ENCODE measurements at regions not wholly inside any gene's neighbourhood (a gene's known extent, or its start where the extent isn't known, plus 50 kb on each side); places are given as distances from the start of the nearest gene placed in this dataset.

DNA sequence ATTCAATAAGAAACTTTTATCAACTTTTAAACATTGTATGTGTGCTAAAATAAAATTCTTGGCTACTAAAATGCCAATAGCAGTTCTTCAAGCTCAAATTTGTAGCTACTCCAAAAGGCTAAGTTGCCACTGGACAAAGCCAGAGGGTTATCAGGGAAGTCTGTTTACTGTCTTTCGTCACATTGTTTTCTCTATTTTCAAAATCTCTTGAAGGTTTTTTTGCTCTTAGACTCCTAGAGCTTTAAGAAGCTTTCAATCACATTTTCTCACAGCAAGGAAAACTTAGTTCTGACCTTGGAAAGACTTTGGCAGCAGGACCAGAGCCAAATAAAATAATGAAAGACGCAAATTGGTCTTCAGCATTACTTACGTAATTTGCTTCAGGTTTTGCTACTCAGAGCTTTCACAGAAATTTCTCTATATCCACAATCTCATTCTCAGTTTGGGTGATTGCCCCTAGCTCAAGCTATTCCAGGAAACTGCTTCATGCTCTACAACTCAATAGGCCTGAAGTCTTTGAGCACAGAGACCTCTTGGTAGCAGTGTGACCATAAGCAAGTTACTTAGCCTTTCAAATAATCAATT is 257.7 kb downstream of the GABRG2 start:
- DNase-seq, result no peak

DNA sequence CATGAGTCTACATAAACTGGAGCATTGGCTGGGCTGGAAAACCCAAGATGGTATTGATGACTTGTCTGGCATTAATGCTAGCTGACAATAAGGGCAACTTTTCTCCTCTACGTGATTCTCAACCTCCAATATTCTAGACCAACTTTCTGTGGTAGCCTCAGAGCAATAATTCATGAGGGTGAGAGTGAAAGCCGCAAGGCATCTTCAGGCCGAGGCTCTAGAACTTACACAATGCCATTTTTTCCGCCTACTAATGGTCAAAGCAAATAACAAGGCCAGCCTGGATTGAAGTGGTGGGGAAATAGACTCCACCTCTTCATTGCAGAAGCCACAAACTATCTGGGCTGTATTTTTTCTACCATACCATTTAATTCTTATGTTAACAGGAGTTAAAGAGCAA is 267.4 kb downstream of the GABRG2 start:
- DNase-seq, result no peak

DNA sequence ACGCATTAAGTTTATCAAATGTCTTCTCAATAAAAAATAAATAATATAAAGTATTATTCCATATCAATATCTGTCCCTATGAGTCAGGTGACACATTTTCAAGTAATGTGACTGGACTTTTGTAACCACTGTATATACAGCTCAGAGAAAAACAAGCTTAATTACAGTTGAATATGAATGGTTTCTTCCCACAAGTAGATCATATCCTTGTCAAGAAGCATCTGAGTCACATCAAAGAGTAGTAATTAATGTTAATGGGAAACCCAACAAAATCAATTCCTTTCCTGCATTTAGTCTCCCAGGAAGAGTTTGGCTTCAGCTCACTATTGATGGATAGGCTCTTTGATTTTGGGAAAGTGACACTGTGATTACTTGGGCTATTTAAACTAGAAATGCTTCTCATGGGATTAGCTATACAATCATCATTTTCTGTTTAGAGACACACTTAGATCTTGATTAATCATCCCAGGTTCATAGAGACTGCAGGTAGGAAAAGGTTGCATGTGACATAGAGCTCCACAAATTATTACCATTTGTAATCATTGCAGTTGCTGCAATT is 292.9 kb downstream of the GABRG2 start:
- DNase-seq, result no peak

DNA sequence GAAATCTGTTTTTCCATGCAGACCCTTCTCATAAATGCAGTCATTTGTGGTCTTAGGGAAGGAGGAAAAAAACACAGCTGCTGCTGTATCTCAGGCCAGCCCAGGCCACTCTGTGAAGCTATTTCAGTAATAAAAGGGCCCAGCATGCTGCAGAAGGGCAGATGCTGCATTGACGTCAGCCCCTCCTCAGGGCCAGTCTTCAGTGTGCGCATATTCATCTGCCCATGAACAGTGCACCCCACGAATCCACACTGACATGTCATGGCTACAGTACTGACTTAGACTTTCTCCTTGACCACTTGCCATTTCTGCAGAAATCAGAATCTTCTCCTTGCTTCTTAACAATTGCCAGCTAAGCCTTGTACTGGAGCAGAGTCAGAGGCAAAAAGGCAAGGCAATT is 304.7 kb downstream of the GABRG2 start:
- no peak for DNase-seq

DNA sequence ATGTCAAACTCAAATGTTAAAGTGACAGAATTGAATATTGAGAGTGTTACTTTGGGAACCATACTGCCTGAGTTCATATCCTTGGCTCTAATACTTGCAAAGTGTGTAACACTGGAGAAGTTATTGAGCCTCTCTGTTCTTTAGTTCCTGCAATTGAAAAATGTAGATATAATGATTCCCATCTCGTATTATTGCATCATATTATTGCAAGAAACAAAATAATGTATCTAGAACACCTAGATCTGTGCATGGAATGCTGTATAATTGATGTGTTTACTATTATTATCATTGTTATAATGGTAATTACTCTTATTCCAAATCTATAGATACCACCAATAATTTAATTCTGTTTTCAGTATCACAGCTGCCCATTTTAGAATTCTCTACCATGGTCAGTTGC is 310.3 kb downstream of the GABRG2 start:
- DNase-seq, result no peak

DNA sequence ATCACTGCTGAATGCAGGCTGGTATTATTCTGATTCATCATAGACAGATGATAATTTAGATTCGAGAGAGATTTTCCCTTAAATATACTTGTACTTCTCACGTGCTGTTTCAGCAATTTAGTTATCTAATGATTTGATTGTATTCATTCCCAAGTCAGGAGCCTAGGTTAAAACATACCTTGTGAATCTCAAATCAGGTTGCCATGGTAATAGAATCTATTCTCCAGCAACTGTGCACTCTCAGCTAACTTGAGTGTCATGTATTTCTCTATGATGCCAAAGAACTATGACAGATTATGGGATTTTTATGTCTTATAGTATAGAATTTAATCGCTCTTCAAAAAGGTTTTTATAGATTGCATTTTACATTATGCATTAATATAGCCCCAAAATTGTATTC is 315.3 kb downstream of the GABRG2 start:
- DNase-seq, result no peak

DNA sequence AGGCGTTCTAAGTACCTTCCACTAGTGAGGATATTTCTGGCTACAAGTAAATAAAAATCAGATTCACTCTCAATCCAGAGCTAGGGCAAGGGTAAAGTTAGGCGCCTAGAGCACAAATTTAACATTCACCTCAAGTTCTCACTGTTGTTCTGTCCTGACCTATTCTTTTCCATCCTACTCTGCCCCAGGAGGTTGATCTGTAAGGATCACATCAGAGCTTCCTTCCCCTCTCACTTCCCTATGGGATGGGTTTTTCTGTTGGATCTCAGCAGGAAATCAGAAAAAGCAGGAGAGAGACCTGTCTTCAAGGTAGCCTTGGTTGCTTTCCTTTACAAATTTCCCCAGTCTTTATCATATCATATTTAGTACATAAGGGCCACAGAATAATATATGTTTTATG is 316.7 kb downstream of the GABRG2 start:
- no peak for DNase-seq

DNA sequence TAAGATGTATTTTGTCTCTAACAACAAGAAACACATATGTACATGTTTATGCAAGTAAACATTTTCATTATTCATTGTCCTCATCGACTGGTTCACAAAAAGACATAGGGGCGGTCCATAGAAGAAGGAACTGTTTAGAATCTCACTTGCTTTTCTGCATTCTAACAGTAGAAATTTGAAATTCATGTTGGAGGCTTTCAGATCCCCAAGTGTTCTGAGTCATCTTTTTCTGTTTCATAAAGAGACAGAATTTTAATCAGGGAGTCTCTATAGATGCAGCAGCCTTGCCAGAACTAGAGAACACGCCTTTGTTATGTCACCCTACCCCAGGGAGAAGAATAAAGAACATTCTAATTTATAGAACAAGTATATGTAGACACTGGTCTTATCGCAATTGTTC is 324.3 kb downstream of the GABRG2 start:
- DNase-seq, result no peak

DNA sequence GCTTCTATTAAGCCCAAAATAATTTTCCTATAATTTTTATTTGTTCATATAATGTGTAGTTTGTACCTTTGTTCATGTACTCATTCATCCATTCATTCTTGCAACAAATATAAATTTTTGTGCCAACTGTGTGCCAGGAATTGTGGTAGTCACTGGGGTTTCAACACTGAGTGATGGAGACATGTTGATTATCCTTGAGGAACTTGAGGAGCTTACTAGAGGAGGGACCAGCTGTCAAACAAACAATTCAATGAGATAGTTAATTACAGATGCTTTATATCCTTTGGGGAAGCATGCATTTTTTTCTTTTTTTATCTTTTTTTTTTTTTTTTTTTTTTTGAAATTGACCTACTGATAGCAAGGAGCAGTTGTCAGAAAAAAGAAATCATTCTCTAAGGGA is 324.8 kb downstream of the GABRG2 start:
- DNase-seq, result no peak

DNA sequence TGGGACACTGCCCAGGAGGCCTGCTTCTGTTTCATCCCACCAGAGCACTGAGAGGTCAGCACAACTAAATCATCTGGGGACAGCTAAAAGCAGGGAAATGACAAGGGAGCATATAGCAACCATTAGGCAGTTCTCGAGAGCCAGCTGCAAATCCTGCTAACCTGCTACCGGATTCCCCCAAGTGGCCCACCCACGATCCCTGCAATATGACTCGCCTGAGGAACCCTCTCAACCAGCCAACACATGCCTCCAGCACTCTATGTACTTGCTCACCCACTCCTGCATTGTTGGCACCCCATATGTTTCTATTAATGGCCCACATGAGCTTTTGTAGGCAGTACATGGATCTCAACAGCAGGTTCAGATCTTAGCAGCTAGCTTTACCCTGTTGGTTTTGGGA is 326.0 kb downstream of the GABRG2 start:
- no peak for DNase-seq

DNA sequence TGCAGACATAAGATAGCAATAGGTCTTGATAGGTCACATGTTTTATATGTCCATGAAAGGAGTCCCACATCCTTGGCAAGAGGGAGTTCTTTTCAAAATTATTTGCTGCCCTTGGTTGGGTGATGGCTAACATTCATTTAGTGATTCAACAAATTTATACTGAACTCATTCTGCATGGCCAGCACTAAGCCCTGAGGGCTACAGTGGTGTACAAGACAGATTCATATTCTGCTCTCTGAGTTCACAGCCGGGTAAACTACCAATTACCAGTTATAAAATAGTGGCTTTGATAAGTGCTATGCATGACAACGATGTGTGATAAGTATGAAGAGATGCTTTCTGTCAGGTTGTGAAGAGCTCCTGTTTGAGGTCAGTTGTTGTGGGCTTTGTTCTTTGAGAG is 340.0 kb downstream of the GABRG2 start:
- DNase-seq, result no peak

DNA sequence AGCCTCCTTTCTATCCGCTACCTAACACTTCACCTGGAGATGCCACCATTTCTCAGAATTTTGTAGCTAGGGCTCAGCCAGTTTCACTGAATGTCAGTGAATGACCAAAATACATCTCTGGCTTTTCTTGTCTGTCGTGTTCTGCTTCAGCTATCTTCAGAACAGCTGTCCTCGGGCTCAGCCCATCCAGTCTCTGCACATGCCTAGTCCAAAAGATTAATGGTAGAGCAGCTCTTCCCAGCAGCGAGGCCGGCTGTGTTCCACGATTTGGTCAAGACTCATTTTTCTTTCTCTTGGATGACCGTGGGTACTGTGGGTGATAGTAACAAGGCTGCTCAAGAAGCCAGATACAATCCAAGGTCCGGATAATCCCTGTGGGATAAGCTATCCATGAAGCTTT is 342.8 kb downstream of the GABRG2 start:
- no peak for DNase-seq

DNA sequence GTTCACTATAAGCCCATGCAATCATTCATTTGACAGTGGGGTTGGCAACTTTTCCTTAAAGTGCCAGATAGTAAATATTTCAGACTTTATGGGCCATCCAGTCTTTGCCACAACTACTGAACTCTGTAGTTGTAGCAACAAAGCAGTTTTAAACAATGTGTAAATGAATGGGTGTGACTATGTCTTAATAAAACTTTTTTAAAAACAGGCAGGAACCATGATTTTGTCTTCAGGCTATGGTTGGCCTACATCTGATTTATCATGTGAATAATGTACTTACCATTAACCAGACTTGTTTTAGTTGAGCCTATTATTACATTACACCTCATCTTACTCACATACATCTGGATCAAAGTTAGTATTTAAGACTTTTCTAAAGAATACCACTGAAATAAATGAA is 361.6 kb downstream of the GABRG2 start:
- no peak for DNase-seq

DNA sequence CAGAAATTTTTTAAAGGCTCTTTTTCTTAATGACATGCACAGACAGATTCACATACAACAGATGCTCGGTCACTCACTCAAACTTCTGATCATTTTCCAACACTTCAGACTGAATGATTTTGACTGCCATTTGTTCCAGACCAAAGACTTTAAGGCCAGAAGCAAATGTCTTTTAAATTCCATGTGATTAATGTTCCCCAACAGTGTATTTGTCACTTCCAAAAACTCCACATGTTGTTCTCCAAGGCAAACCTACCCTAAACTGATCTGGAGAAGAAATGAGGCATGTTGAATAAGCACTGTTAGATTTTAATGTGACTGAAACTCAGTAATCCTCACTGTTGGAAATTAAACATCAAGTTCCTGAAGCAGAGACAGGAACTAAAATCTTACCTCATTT is 366.7 kb downstream of the GABRG2 start:
- DNase-seq, result no peak

DNA sequence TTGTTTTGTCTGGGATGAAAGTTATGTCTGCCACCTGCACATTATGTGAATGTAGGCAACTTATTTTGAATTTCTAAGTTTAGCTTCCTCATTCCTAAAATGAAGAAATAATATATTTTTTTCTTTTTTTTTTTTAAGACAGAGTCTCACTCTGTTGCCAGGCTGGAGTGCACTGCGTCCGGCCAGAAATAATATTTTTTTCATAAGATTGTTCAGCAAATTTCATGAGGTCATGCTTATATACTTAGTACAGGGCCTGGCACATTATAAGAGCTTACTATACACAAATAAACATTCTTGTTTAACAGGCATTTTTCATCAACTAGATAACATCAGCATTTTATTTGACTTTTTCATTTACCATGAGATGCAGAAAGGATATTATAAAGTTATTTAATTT is 368.5 kb downstream of the GABRG2 start:
- DNase-seq, result no peak

DNA sequence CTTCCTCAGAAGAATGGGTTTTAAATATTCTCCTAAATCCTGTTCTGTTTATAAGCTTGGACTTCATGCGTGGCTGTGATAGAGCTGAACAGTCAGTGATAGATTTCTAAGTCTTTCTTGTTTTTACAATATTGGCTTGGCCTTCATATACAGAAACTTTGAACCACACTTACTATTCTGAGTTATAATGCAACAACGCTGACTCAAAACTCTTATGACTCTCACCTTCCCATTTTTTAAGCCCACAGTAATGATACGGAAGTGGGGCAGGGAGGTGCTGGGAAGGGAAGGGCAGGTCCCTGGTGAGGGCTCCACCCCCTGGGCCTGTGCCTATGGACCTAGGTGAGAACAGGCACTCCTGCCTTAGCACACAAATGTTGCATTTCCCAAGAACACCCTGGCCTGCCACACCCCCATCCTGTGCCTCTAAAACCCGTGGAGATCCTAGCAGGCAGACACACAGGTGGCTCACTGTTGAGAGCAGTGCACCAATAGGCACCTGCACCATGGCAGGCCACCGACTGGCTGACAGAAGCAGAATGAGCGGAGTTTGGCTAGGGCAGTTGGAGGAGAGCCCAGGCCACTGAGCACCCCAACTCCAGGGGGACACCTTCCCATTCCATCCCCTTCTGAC is 376.7 kb downstream of the GABRG2 start:
- no peak for DNase-seq

DNA sequence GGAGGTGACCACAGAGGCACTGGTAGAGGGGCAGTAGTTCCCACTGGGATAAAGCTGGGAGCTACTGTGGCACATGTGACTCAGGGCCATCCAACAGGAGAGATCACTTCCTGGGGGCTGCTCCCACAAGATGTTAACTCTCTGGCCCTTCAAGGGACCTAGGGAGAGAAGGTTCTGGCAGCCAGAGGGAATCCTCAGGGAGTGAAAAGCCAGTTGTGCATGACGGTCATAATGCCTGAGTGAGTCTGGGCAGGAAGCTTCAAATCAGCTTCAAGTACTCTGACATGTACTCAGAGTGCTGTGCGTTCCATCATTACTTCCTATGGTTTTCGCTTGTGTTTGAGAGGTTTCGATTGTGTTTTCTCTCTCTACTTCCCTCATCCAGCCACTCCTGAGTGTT is 388.5 kb downstream of the GABRG2 start:
- DNase-seq, result no peak

DNA sequence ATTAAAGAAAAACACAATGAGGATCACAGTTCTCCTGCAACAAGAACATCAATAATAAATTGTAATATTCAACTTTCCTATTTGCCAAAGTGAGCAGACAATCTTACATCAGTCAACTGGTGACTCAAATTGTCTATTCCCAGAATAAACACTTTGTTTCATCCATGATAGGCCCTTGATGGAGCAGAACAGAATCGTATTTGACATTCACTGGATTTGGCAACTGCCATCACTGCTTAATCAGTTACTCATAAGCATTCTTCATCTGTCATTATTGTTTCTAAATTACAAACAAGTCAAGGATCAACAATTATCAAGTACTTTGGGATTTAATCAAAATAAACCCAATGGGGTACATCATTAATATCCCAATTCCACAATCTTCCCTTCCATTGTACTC is 398.4 kb downstream of the GABRG2 start:
- no peak for DNase-seq

DNA sequence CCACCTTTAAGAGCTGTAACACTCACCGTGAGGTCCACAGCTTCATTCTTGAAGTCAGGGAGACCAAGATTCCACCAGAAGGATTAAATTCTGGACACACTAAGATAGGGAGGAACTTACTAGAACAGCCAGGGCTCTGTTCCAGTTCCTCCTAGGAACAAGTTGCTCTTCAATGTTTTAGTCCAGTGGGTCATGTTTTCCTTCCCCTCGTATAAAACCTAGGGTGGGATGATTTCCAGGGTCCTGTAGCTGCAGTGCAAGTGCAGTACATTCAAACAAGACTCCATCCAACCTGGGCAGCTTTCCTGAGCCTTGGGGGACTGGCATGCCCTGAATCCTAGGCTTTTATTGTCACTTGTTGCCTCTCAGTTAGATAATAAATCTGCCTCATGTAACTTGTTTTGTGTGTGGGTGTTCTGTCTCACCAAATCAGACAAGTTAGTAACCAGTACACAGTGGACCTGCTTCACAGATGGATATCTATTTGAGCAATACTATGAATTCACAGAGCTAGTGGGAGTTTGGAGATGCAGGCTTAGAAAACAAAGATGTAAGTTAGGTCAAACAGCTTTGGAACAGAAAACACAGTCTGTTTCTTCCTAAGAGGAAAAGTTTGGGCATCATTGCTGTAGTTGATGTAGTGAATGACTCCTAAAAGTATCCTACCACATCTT is 405.6 kb downstream of the GABRG2 start:
- no peak for DNase-seq

DNA sequence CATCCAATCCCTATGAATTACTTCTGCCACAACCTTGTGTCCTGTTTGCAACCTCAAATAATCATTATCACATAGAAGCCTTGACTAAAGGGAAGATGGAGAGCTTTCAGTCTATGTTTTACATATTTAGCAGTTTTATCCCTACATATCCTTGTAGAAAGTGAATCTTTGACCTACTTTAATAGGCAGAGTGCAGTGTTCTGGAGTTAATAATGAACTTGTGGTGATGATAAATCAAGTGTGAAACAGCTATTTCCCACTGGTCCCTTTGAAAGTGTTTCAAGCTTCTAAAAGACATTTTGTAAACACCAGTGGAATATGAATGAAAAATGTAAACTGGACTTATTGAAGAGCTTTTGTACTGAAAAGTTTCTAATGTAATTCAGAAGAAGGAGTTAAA is 406.7 kb downstream of the GABRG2 start:
- DNase-seq, result no peak

DNA sequence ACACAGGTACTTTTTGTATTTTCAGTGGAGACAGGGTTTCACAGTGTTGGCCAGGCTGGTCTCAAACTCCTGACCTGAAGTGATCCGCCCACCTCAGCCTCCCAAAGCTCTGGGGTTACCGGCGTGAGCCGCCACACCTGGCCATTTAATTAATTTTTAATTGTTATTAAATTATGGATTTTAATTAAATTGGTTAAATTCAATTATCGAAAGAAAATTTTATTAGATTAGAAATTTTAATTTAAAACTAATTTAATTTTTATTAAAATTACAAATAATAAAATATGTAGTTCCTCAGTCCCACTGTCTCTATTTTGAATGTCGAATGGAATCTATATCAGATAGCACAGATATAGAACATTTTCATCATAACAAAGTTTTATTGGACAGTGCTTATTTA is 416.5 kb downstream of the GABRG2 start:
- DNase-seq, result no peak

DNA sequence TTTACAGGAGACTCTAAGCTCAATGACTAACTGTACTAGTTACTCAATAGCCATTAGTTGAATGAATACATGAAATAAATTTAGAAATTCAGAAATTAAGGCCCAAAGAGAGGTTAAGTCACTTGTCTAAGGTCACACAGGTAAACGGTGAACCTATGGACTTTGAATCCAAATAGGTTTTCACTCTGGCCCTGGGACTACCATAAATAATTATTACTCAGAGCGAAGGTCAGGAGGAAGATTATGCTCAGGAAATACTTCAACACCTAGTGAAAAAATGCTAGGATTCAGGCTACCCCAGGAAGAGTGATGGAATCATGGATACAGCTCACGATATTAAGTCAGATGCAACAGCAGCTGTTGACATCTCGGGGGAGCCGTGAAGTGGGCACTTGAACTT is 417.4 kb downstream of the GABRG2 start:
- DNase-seq, result no peak

DNA sequence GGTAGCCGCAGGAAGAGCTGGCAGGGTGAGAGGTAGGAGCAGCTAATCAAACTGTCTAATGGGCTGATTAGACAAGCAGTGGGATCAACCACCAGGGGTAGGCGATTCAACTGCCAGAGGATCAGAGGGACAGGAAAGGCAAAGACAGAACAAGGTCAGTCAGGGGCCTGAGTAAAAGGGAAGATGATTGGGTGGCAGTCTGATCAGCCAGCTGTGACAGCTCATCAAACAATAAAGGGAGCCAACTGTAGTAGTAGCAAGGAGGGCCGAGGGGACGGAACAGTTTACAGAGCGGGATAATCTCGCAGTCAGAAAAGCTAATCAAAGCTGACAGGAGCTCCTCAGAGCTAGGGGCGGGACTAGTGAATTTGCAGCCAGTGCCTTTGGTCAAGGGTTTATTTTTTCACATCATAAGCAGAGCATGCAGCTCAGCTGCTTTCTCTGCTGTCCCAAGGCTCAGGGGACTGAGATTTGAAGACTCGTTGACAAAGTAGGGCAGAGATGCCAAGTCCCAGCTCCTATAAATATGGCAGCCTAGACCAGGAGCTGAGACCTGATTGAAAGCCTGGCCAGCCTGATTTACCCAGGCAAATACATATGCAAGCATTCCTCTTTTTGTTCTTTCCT is 418.2 kb downstream of the GABRG2 start:
- no peak for DNase-seq

Data from NCI-H1092 treated with DMSO at 0.1 percent for 48 hours (cell line).